Transverse colon (tissue), 4 donors: ENCODE measurements at regions not wholly inside any gene's neighbourhood (a gene's known extent, or its start where the extent isn't known, plus 50 kb on each side); places are given as distances from the start of the nearest gene placed in this dataset.

Experiments used
- DNase-seq: peaks from one replicate; pipeline ENCODE4 v3.0.0-alpha.2; 2019
- H3K27ac ChIP-seq, 4 donors: fragments of 200-600 bp; sonication (generic); 2 replicates each; pipeline ENCODE4 v1.5.1; 2016 to 2018; ENCODE audit warnings: inconsistent platforms in 4 of 4
- H3K27me3 ChIP-seq: fragments of 200-600 bp; sonication (generic); 2 replicates; pipeline ENCODE4 v1.5.1; 2017; ENCODE audit warnings: inconsistent platforms
- H3K36me3 ChIP-seq, 4 donors: fragments of 200-600 bp; sonication (generic); 2 replicates each; pipeline ENCODE4 v1.5.1; 2017 to 2019; ENCODE audit warnings: inconsistent platforms in 4 of 4
- H3K4me1 ChIP-seq, 4 donors: fragments of 200-600 bp; sonication (generic); 2 replicates each; pipeline ENCODE4 v1.5.1; 2017 to 2020; ENCODE audit warnings: inconsistent platforms in 4 of 4
- H3K4me3 ChIP-seq, 4 donors: fragments of 200-600 bp; sonication (generic); 1 replicate in 1 of 4; 2 replicates in 3 of 4; pipeline versions ENCODE4 v1.5.1 to v1.6.1; 2017 to 2019; ENCODE audit warnings: inconsistent platforms in 4 of 4
- H3K9me3 ChIP-seq, 2 donors: fragments of 200-600 bp; sonication (generic); 2 replicates each; pipeline ENCODE4 v1.5.1; 2017 to 2019; ENCODE audit warnings: inconsistent platforms in 2 of 2
- CTCF ChIP-seq, 5 experiments: fragments of 200-600 bp in 3 of 5; fragments of 450-650 bp in 2 of 5; sonication (generic) in 3 of 5; IDR thresholded peaks; 1 replicate in 2 of 5; 2 replicates in 3 of 5; pipeline ENCODE4 v1.5.1; 2016 to 2017; ENCODE audit warnings: antibody characterized with exemption in 5 of 5, inconsistent platforms in 3 of 5, mild to moderate bottlenecking in 2 of 5, moderate library complexity in 1 of 5
- EP300 ChIP-seq: sonication (generic); formaldehyde crosslinking; IDR thresholded peaks from one replicate; pipeline ENCODE4 v1.6.1; 2017; ENCODE audit warnings: antibody characterized with exemption, low read depth
- POLR2A ChIP-seq: fragments of 450-650 bp; IDR thresholded peaks from one replicate; pipeline ENCODE4 v1.6.1; 2016; ENCODE audit warnings: antibody characterized with exemption, mild to moderate bottlenecking, moderate library complexity
- POLR2AphosphoS5 ChIP-seq, 3 donors: sonication (generic); formaldehyde crosslinking; IDR thresholded peaks; one replicate each; pipeline ENCODE4 v1.6.1; 2016; ENCODE audit warnings: antibody characterized with exemption in 3 of 3
- WGBS, 2 donors: methylation state at CpG; one replicate each; pipeline ENCODE4 v1.1.5; 2018; ENCODE audit warnings: low coverage in 1 of 2; 5-methylcytosine and 5-hydroxymethylcytosine counted together
- in situ Hi-C, 4 donors: fragments of 200-750 bp; cut with MboI; loops; one replicate each; pipeline versions ENCODE4 v1.15.0 to v1.15.1; 2017; ENCODE audit warnings: low sequenced_read_pairs in 3 of 4, low pct_ligation_motif_present in 1 of 4, low pct_unique_long_range_greater_than_20kb in 1 of 4
- intact Hi-C: fragments of 100-400 bp; cut with DNase I; formaldehyde crosslinking; loops from one replicate; pipeline ENCODE4 v1.15.1; 2023; ENCODE audit warnings: low total_unique reads

DNA sequence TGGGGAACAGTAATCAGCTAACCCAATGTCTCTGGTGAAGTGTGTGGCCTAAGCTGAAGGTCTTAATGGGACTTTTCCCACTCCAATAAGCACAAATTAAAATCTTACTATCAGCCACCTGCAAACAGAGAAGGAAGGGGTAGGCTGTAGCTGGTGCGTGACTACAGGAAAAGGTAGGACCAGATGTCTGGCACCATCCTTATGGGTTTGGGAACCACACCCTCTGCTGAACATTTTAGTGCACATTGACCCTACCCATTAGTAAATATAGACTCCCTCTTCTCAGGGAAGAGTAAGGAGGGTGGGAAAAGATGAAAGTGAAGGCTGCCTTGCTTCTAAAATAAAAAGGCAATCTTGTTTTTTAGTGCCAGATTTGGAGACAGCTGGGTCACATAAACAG lies 602.8 kb downstream of the FAT4 start:
- DNase-seq, result no peak
- Histone ChIP-seq H3K9me3 (no peaks in the 10 kb centered on the region), H3K27ac (no peak overlapping the region), H3K4me3 (no peak overlapping the region), H3K27me3 (no peaks in the 10 kb centered on the region), H3K4me1 (no peaks in the 10 kb centered on the region), H3K36me3 (no peaks in the 10 kb centered on the region)
- intact Hi-C loops (no loop called here), in situ Hi-C loops (no loop called here)
- TF ChIP-seq POLR2A (no peak), POLR2AphosphoS5 (IDR thresholded peaks at IDR 0.05) (no peak), EP300 (no peak), CTCF (IDR thresholded peaks at IDR 0.05) (no peak)
- 50% methylated on average over 1 of the region's 1 CpG; no CpG with 5 or more reads in 1 of the 2 donors for WGBS, 2 donors

DNA sequence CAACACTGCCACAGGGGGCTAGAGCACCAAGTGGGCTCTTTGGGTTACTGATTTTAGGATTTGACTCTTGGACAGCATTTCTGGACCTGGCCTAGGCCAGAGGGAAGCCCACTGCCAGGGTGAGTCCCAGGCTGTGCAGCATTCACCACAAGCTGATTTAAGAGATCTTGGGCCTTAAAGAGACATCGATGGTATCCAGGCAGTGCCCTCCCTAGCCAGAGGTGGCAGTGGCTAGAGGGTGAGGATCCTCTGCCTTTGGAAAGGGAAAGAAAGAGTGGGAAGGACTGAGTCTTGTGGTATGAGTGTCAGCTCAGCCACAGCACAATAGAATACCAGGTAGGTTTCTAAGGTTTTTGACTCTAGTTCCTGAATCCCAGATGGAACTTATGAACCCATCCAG lies 613.9 kb downstream of the FAT4 start:
- H3K27me3 ChIP-seq, result no peaks in the 10 kb centered on the region
- H3K9me3 ChIP-seq, result peaks cover 0 to 5% of the 10 kb centered on the region in 2 donors
- H3K27ac ChIP-seq, result no peak overlapping the region
- DNase-seq, result no peak
- 100% methylated on average over 1 of the region's 1 CpG for WGBS, 2 donors
- H3K36me3 ChIP-seq, result no peaks in the 10 kb centered on the region
- TF ChIP-seq CTCF (IDR thresholded peaks at IDR 0.05) (no peak), POLR2A (no peak), EP300 (no peak), POLR2AphosphoS5 (IDR thresholded peaks at IDR 0.05) (no peak)
- H3K4me1 ChIP-seq, result no peaks in the 10 kb centered on the region
- no peak overlapping the region for H3K4me3 ChIP-seq
- in situ Hi-C loops, result no loop called here
- intact Hi-C loops, result no loop called here

GRCh38 chr4:125938541-125938940 lies 623.8 kb downstream of the FAT4 start:
- in situ Hi-C loops (no loop called here), intact Hi-C loops (no loop called here)
- Histone ChIP-seq H3K27ac (no peak overlapping the region), H3K36me3 (no peaks in the 10 kb centered on the region), H3K27me3 (no peaks in the 10 kb centered on the region), H3K4me3 (no peak overlapping the region), H3K4me1 (no peaks in the 10 kb centered on the region), H3K9me3 (peaks cover 0 to 2% of the 10 kb centered on the region in 2 donors)
- TF ChIP-seq EP300 (no peak), POLR2AphosphoS5 (IDR thresholded peaks at IDR 0.05) (no peak), CTCF (IDR thresholded peaks at IDR 0.05) (no peak), POLR2A (no peak)
- DNase-seq, result no peak

GRCh38 chr4:125940426-125940825 lies 625.7 kb downstream of the FAT4 start:
- Histone ChIP-seq H3K27me3 (no peaks in the 10 kb centered on the region), H3K9me3 (no peaks in the 10 kb centered on the region), H3K4me1 (no peaks in the 10 kb centered on the region), H3K4me3 (no peak overlapping the region), H3K27ac (no peak overlapping the region), H3K36me3 (no peaks in the 10 kb centered on the region)
- no peak for DNase-seq
- 20 to 55% methylated on average over 1 to 2 of the region's 2 CpGs for WGBS, 2 donors
- intact Hi-C loops, result no loop called here
- TF ChIP-seq EP300 (no peak), POLR2A (no peak), POLR2AphosphoS5 (IDR thresholded peaks at IDR 0.05) (no peak), CTCF (IDR thresholded peaks at IDR 0.05) (no peak)
- in situ Hi-C loops, result no loop called here
